Limb (tissue), 2 donors: ENCODE measurements at regions not wholly inside any gene's neighbourhood (a gene's known extent, or its start where the extent isn't known, plus 50 kb on each side); places are given as distances from the start of the nearest gene placed in this dataset.
A peak's percentile ranks its signal among the peaks of the same experiment; 100 is the strongest.
"Not testable (repeated sequence)": the region's sequence is repeated elsewhere in the genome, so short reads cannot be mapped to it uniquely, and the experiment has no call there.

Source experiments
- DNase-seq, 2 donors: peaks; one replicate each; pipeline ENCODE4 v3.0.0-alpha.2; 2016; ENCODE audit errors: extremely low spot score in 2 of 2

DNA sequence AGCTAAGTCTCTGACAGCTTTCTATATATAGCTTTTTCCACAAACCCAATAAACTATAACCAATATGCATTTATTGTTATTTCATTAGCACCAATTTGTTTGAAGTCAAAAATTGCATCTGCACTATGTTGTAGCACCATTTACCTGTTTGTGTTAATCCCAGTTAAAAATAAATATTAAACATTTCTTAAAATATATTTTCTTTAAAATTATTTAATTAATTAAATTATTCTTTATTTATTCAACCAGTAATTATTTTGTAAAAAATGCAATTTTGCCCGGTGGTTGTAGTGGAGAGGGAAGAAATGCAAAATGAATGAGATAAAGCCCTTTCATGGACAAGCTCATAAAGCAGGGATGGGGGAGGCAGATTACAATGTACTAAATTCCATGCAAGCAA is 1257.9 kb downstream of the PCDH17 start:
- no peak for DNase-seq

- DNase-seq = no peak
Measured at GRCh38 chr13:58893396-58893795, 1261.9 kb downstream of the PCDH17 start.

DNA sequence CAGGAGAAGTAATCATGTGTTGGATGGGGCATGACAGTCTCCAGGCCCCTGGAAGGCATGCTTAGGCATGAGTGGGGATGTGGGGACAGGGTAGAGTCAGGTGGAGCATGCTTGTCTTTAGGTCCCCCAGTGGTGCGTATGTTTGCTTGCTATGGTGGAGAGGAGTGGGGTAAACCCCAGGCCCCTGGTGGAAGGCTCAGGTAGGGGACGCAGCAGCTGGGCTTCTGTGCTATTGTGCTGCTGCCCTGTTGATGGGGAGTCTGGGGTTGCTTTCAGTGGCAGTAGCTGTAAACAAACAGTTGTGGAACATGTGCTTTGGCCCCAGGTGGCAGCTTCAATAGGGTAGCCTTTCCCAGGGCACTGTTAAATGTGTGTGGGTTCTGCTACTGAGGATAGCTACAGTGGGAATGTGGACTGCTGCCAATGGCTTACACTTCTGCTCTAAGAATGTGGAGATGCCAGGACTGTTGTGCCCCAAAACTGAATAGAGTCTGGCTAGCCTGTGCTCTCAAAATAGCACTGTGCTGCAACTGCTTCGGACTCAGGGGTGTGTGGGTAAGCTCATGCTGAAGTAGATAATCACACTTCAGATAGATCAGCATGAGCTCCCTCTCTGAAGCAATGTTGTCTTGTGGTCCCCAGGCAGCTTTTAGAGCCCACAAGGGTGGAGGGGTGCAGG is 1257.3 kb downstream of the DIAPH3 start:
- DNase-seq = no peak

GRCh38 chr13:58907347-58907746 is 1256.4 kb downstream of the DIAPH3 start:
- no peak for DNase-seq

DNA sequence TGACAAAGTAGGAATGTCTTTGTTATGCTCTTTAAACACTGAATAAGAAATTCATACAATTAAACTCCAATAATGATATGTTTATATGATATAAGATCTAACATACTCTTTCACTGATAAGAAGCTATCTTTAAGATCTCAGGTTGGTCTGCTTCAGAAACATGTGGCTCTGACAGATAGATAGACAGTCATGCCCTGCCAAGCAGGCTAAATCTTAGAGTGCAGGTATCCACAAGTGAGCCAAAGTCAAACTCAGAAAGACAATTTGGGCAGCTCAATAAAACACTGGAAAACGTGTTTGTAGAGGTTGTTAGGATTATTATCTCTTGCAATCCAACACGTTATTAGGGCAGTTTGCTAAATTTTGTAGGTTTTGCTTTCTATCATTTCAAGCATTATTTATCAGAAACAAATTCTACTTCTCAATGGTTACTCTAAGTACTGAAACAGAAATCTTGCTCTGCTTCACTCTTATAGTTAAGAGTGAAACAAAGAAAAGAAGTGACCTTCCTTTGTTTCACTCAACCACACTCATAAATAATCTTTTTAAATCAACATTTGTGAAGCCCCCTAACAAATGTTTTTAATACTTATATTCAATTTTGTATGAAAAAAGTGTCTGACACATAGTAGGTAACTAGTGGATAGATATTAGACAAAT is 1255.6 kb downstream of the DIAPH3 start:
- no peak for DNase-seq

DNA sequence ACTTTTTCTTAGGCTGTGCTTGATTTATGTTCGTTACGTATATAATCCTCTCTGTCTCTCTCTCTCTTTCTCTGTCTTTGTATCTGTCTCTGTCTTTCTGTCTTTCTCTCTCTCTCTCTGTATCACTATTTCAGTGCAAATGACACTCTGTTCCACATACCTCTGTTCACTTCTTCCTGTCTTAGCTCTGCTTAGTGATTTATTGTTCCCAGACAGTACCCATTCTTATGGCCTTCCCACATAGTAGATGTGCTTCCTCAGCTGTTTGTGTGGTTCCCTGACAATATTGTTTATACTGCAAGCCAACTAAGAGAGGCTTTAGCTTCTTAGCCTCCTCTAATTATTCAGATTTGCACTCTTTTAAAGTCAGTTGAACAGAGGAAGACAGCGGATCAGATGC is 1244.2 kb downstream of the DIAPH3 start:
- peak in 1 of 2 donors; percentile 6 for DNase-seq

DNA sequence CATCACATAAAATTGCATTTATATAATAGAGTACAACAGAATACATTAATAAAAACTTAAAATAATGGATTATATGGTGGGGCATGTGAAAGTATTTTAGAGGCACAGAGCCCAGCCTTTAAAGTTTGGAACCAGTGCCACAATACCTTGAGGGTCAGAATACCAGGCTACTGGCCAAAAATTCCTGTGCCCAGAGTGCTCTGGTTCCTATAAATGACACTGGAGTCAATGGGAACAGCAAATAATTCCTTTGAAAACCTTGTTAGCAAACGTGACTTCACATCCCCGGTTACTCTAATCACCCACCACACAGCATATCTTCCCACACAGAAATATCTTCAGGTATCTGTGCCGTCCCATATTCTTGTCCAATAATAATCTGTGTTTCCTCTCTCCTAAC is 1242.6 kb downstream of the DIAPH3 start:
- DNase-seq = no peak

DNA sequence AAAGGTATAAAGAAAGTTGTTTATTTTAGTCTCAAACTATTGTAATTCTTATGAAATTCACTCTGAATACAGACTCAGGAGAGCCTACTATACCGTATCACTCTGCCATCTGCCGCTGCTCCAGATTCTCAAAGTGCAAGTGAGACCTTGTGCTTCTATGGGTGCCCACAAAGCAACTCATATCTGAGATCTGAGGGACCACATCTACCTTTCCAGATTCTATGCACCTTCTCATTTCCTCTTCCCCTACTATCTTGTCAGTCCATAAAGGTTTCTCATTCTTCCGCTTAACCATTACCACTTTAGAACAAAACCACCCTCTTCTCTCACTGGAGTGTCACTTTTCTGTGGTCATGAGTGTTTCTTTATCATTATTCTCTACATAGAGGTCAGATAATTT is 1236.9 kb downstream of the DIAPH3 start:
- no peak for DNase-seq

- no peak for DNase-seq
Measured at GRCh38 chr13:58933475-58933874, 1230.3 kb downstream of the DIAPH3 start.

DNA sequence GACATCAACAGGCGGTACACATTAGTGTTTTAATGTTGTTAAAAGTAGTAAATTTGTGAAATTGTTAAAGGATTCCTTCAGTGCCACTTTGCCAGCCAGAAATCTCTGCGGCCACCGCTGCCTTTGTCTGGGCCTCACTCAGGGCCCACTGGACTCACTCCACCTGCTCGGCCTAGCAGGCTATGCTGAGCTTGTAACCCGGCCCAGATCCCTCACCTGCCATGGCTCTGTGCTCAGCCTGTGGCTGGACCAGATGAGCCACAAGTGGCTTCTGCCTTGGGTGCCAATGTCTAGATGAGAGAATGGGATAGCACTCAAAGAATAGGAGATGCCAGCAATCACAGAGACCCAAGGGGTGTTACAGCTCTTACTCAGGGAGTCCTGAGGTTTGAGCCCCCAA is 1228.0 kb downstream of the DIAPH3 start:
- no peak for DNase-seq

GRCh38 chr13:58946274-58946673 is 1217.5 kb downstream of the DIAPH3 start:
- DNase-seq = no peak

GRCh38 chr13:58949646-58950045 is 1214.1 kb downstream of the DIAPH3 start:
- no peak for DNase-seq

DNA sequence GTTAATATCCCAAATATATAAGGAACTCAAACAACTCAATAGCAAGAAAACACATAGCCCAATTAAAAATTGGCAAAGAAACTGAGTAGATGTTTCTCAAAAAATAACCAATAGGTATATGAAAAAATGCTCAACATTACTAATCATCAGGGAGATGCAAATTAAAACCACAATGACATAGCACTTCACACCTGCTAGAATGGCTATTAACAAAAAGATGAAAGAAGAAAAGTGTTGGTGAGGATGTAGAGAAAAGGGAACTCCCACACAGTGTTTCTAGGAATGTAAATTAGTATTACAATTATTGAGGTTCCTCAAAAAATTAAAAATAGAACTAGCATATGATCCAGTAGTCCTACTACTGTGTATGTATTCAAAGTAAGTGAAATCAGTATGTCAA is 1212.8 kb downstream of the DIAPH3 start:
- no peak for DNase-seq

- peak in 1 of 2 donors; percentile 14 for DNase-seq
Measured at GRCh38 chr13:58953638-58954037, 1210.1 kb downstream of the DIAPH3 start.

- DNase-seq = no peak
Measured at GRCh38 chr13:58955546-58956385, 1208.0 kb downstream of the DIAPH3 start.

DNA sequence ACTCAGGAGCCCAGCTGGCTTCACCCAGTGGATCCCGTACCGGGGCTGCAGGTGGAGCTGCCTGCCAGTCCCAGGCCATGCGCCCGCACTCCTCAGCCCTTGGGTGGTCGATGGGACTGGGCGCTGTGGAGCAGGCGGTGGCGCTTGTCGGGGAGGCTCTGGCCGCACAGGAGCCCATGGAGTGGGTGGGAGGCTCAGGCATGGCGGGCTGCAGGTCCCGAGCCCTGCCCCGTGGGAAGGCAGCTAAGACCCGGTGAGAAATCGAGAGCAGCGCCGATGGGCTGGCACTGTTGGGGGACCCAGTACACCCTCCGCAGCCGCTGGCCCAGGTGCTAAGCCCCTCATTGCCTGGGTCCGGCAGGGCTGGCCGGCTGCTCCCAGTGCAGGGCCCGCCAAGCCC is 1205.6 kb downstream of the DIAPH3 start:
- not testable (repeated sequence) for DNase-seq

GRCh38 chr13:58960888-58961287 is 1202.8 kb downstream of the DIAPH3 start:
- DNase-seq = peak in 1 of 2 donors; percentile 50

DNA sequence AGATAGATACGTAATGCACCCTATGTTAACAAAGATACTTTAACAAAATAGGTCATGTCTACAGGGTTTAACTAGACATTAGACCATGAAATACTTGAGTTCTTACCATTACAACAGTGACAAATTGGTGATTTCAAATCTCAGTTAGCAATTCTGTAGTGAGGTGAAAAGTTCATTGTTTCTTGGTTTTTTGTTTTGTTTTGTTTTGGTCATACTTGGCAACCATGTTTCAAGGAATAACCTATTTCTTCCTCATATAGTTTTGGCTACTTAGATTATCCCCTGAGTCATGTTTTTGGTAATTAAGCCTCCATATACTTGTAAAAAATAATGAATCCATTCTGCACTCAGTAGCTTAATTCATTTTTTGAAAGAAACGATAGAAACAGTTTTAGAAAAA is 1200.4 kb downstream of the DIAPH3 start:
- DNase-seq = no peak

DNA sequence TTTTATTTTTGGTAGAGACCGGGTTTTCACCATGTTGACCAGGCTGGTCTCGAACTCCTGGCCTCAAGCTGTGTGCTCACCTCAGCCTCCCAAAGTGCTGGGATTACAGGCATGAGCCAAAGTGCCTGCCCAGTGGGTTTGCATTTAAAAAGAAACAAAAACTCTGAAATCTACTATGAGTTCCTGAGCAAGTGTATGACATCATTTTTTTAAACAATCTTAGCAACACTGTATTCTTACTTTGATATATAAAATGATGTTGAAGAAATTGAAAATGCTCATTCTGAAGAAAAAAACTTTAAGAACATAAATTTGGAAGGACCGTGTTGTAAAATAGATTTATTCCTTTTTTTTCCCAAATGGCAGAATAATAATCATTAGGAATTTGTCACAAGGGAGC is 1199.7 kb downstream of the DIAPH3 start:
- DNase-seq = no peak

DNA sequence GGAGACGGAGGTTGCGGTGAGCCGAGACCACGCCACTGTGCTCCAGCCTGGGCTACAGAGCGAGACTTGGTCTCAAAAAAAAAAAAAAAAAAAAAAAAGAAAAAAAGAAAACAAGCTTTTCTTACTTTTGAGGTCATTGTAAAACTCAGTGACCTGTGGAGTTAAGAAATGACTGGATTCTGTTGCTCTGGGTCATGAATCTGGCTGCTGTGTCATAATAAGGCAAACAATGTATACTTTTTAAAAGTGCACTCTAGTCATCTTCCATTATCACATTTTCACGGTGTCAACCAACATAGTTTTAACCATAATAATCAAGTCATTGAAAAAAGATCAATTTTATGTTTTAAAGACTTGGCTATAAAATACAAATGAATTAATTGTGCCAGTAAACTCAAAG is 1186.6 kb downstream of the DIAPH3 start:
- DNase-seq = no peak

DNA sequence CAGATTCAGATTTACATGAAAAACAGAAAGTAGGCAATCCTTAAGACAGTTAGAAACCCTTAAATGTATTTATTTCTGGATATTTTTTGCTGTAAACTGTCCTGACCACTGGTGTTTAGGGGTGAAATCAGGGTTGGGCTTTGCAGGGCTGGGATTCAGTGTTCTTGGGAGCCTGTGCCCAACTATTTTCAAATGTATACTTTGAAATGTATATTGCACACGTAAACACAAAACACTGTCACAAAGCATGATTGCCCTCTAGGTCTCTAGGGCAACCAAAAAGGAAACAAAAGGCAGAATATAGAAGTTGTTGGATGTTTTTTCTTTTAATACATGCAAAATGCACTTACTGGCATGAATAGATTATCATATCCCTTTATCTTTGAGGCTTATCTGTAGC is 1185.4 kb downstream of the DIAPH3 start:
- DNase-seq = no peak

DNA sequence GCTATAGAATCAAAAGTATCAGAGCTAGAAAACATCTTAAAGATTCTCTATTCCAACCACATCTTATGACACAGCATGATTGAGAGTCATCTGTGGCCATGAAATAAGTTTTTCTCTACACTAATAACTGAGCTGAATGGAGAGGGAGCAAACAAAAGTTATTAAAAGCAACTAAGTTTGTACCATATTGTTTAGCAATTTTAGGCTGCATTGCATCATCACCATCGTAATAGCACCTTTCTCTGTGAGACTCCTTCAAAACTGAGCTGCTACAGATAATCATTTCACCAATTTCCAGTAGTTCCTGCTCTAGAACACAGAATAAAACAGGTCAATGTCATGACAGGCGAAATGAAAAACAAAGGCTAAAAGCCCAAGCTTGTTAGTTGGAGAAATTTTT is 1183.9 kb downstream of the DIAPH3 start:
- DNase-seq = no peak
